Anterior cingulate cortex (tissue), 58 donors: ENCODE measurements at regions not wholly inside any gene's neighbourhood (a gene's known extent, or its start where the extent isn't known, plus 50 kb on each side); places are given as distances from the start of the nearest gene placed in this dataset.
A peak's percentile ranks its signal among the peaks of the same experiment; 100 is the strongest.

ENCODE experiments used
- DNase-seq, 58 donors: peaks; one replicate each; lab custom pipeline; 2025; lab: John Stamatoyannopoulos, UW

GRCh38 chr7:15954671-15955354 is 268.3 kb upstream of the MEOX2 start:
- no peak for DNase-seq

GRCh38 chr7:15950299-15950698 is 263.8 kb upstream of the MEOX2 start:
- DNase-seq = no peak

- DNase-seq = no peak
These were observed 261.3 kb upstream of the MEOX2 start for GRCh38 chr7:15947754-15948153.

DNA sequence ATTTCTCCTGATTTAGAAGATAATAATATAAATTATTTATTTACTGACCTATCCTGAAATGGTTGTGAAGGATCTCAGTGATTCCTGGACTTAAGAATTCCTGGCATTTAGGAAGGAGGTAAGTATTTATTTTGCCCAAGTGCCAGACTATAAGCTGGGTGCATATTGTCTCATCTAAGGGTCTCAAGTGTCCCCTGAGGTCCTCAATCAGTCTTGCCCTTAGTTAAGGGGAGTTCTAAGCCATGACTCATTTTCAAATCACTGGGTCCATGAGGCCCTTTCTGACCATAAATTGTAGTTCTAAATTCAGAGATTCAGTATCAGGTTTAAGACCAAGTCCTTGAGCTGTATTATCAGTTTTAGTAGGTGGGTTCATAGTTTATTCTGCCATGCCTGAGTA is 251.6 kb upstream of the MEOX2 start:
- no peak for DNase-seq

GRCh38 chr7:15937571-15937970 is 251.1 kb upstream of the MEOX2 start:
- DNase-seq = no peak

GRCh38 chr7:15936991-15937390 is 250.5 kb upstream of the MEOX2 start:
- no peak for DNase-seq

DNA sequence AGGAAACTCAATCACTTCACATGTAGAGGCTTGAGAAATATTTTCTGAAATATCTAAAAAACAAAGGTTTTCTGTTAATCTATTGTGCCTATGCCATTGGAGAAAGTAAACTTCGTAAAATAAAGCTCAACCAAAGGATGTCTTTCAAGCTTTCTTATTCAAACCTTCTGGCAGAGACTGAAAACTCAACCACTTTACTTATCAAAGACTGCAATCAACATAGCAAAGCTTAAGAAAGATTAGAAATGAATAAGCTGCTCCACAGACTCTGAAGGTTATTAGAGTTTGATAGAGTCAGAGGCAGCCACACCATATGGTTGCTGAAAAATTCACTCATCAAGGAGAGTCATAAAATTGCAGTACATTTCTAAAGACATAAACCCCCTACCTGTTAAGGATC is 245.8 kb upstream of the MEOX2 start:
- no peak for DNase-seq

GRCh38 chr7:15929411-15929810 is 242.9 kb upstream of the MEOX2 start:
- no peak for DNase-seq

DNA sequence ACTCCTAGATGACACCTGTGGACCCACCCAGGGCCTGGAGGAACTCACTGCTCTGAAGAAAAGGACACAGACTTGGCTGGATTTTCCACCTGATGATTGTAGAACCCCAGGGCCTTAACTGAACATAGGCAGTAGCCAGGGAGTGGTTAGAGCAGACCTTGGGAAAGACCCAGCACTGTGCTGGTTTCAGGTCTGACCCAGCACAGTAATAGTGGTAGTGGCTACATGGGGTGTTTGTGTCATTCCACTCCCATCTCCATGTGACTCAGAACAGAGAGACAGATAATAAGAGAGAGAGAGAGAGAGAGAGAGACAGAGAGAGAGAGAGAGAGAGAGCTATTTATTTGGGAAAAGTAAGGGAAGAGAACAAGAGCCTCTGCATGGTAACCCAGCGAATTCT is 239.1 kb upstream of the MEOX2 start:
- no peak for DNase-seq

- no peak for DNase-seq
These were observed 238.4 kb upstream of the MEOX2 start for GRCh38 chr7:15924910-15925309.

DNA sequence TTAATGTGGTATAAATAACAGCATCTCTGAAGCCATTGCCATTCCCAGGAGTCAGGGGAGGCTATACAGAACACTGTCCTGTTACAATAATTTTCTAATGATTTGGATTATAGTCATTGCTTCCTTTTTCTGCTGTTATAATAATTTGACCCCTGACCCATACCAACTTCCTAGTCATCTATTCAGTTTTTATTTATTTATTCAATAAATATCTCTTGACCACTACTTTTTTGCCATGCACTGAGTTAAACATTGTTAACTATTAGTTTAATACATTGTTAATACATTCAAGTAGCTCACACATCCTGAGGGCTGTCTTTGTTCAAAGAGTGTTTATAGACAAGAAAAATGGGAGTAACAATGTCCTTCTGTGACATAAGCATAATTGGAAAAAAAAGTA is 235.5 kb upstream of the MEOX2 start:
- DNase-seq = no peak

DNA sequence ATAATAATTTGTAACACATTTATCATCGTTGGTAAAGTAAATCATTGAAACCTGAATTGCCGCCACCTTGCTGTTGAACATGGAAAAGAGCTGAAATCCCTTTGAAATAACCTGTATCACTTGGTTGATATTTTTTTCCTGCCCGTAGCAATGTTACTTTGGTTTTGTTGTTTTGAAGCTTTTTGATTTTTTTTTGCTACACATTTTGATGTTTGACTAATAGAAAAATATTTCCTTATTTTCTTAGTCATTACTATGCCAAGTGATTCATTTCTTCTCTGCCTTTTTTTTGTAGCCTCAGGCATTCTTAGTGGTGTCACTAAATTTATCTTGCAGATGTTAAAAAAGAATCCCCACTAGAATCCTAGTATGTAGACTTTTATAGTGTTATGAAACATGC is 235.1 kb upstream of the MEOX2 start:
- no peak for DNase-seq

DNA sequence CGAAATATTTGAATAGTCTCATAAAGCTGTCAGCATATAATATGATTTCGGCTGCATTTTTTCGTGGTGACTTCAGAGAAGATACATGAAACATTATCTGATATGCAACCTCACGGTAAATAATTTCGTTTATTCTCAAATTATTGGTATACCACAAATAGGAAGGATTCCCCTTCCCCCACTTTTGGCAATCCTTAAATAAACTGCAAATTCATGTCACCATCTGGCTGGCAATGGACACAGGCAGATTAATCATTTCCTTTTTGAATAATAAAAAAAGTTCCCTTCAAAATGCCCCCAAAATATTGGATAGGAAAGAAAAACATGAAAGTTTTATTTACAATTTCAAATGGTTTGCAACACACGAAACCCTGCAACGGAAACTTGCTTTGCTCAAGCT is 234.5 kb upstream of the MEOX2 start:
- DNase-seq = no peak

DNA sequence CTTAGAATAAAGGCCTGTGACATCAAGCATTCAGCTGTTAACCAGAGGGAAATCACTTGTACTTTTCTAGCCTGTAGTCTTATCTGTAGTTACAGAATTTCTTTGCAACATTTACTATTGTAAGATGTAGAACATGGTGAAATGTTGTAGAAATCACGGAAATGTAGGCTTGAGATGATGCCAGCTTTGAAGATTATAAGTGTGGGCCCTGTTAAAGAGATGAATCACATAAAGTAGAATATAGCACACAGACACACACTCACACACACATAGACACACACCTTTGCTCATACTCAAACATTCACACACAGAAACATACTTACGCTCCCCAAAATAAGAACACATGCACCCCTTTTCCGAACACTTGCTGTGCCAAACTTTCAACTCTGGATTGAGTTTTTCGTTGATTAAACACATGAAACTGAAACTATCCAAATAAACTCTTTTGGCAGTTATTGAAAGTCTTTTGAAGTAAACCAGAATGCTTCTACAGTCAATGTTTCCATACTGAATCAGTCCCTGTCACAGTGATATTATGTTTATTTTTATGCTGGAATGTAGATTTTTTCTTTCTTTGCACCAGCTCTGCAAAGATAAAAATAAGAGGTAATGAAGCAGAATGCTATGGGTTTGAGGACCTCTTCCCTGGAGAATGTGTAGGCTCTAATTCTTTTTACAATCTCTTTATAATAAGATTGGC is 230.3 kb upstream of the MEOX2 start:
- DNase-seq = peak in 1 of 58 donors; percentile 8

DNA sequence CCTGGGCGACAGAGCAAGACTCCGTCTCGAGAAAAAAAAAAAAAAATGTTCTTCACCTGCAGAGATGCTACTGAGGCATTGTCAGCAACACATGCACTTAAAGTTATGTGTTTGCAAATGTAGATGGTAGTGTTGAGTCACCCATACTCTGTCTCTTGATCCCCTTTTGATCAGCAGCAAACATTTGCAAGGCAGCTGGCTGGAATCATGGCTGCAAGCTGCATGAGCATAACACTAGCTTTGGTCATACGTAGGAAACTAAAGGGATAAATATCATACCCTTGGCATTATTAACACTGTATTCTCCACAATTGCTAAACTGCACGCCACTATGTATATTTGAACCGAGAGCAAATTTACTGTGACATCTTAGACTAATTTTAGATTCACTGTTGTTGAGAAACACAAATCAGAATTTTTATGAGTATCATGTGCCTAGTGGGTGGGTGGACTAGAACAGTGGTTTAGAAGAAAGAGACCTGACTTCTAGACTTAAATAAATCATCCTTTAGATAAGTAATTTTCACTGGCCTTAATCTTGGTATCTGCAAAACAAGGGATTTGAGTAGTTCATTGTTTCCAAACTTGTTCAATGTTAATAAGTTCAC is 229.3 kb upstream of the MEOX2 start:
- no peak for DNase-seq

DNA sequence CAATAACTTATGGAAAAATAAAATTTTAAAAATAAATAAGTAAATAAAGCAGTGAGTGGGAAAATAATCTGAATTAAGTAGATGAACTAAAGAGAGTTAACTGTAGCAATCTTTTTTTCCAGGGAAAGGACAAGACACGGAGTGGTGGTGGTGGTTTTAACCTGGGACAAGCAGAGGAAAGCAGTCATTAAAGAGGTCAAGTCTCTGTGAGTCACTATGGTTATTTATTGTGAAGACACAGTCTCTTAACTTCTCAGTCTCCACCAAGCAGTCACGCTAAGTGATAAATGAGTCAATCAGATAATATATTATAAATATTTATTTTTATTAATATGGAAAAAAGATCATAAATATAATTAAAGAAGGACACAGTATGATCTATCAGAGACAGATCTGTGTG is 228.1 kb upstream of the MEOX2 start:
- no peak for DNase-seq

GRCh38 chr7:15906436-15906835 is 220.0 kb upstream of the MEOX2 start:
- DNase-seq = no peak

GRCh38 chr7:15905251-15906040 is 219.0 kb upstream of the MEOX2 start:
- no peak for DNase-seq

- DNase-seq = no peak
These were observed 204.8 kb upstream of the MEOX2 start for GRCh38 chr7:15891151-15891881.

- DNase-seq = no peak
These were observed 203.0 kb upstream of the MEOX2 start for GRCh38 chr7:15889507-15889906.

DNA sequence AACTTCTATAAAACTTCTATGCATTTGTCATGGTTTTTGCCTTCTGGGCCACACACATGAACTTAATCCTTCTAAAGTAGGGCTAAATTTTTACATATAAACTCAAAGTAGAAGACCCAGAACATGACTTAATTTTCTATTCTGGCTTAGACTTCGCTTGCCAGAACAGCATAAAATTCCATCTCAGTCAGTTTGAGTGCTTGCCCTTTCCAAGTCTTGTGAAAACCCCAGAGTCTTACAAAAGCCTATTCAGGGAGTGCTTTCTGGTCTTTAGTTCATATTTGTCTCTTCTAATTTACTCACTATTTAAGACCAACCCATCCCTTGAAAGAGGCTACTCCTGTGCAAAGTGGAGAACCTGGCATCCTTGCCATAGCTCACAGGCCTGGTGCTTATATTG is 201.6 kb upstream of the MEOX2 start:
- no peak for DNase-seq
